CD4-positive, CD25-positive, alpha-beta regulatory T cell (primary cell): ENCODE measurements at regions not wholly inside any gene's neighbourhood (a gene's known extent, or its start where the extent isn't known, plus 50 kb on each side); places are given as distances from the start of the nearest gene placed in this dataset.

Experiments used
- ATAC-seq, 2 donors: fragments of 150-1000 bp; cut with Tn5 transposase; one replicate each; pipeline ENCODE4 v1.10.0; 2021; ENCODE audit warnings: low read depth in 2 of 2, moderate number of reproducible peaks in 2 of 2, moderate library complexity in 1 of 2
- DNase-seq, 3 donors: peaks; one replicate each; pipeline versions ENCODE4 v3.0.0 to v3.0.0-alpha.2; 2012 to 2022; ENCODE audit warnings: mixed read lengths in 1 of 3
- H3K27ac ChIP-seq: one replicate; pipeline ENCODE4 v1.7.0; 2013; ENCODE audit warnings: mild to moderate bottlenecking, low read length; ENCODE audit not compliant: insufficient read depth, poor library complexity, severe bottlenecking
- H3K27me3 ChIP-seq: one replicate; pipeline ENCODE4 v1.7.0; 2013; ENCODE audit warnings: low read length; ENCODE audit not compliant: control insufficient read depth, insufficient read depth
- H3K36me3 ChIP-seq: one replicate; pipeline ENCODE4 v1.7.0; 2013; ENCODE audit warnings: mild to moderate bottlenecking, low read length, moderate library complexity; ENCODE audit not compliant: control insufficient read depth, insufficient read depth
- H3K4me1 ChIP-seq: 2 replicates; pipeline ENCODE4 v1.7.0; 2013; ENCODE audit warnings: mild to moderate bottlenecking, low read length; ENCODE audit not compliant: insufficient read depth, control insufficient read depth, poor library complexity, severe bottlenecking
- H3K4me3 ChIP-seq: one replicate; pipeline ENCODE4 v1.7.0; 2013; ENCODE audit warnings: low read depth, mild to moderate bottlenecking, low read length, moderate library complexity
- H3K9me3 ChIP-seq, 2 experiments: 1 replicate in 1 of 2; 2 replicates in 1 of 2; pipeline ENCODE4 v1.7.0; 2013; ENCODE audit warnings: low read length in 2 of 2, mild to moderate bottlenecking in 1 of 2, moderate library complexity in 1 of 2; ENCODE audit not compliant: control insufficient read depth in 2 of 2
- H3K27ac Mint-ChIP-seq, 3 donors: one replicate each; pipeline ENCODE4 v1.8.0; 2020 to 2022; ENCODE audit warnings: mild to moderate bottlenecking in 3 of 3, mixed read lengths in 3 of 3, moderate library complexity in 2 of 3
- H3K27me3 Mint-ChIP-seq: one replicate; pipeline ENCODE4 v1.8.0; 2022; ENCODE audit warnings: mild to moderate bottlenecking, mixed read lengths
- H3K36me3 Mint-ChIP-seq: one replicate; pipeline ENCODE4 v1.8.0; 2020; ENCODE audit warnings: mixed read lengths
- H3K4me1 Mint-ChIP-seq, 4 donors: one replicate each; pipeline ENCODE4 v1.8.0; 2020 to 2022; ENCODE audit warnings: mixed read lengths in 4 of 4, mild to moderate bottlenecking in 1 of 4
- H3K4me3 Mint-ChIP-seq, 4 donors: one replicate each; pipeline ENCODE4 v1.8.0; 2020 to 2022; ENCODE audit warnings: mild to moderate bottlenecking in 4 of 4, mixed read lengths in 4 of 4, moderate library complexity in 3 of 4
- H3K9me3 Mint-ChIP-seq, 7 donors: one replicate each; pipeline ENCODE4 v1.8.0; 2020 to 2022; ENCODE audit warnings: mixed read lengths in 7 of 7, mild to moderate bottlenecking in 3 of 7, moderate library complexity in 2 of 7

- Mint-ChIP-seq H3K4me1 (no peaks in the 10 kb centered on the region), H3K27me3 (peaks cover 15% of the 10 kb centered on the region), H3K36me3 (no peaks in the 10 kb centered on the region), H3K27ac (peak overlapping the region in 1 of 3 donors; percentile 67), H3K4me3 (no peak overlapping the region), H3K9me3 (peaks cover 4 to 14% (median 12%) of the 10 kb centered on the region in 7 donors)
- Histone ChIP-seq H3K9me3 (peaks cover 0 to 5% of the 10 kb centered on the region in 2 experiments), H3K36me3 (no peaks in the 10 kb centered on the region), H3K4me1 (no peaks in the 10 kb centered on the region), H3K27me3 (peaks cover 3% of the 10 kb centered on the region), H3K4me3 (no peak overlapping the region), H3K27ac (no peak overlapping the region)
- ATAC-seq, result no peak
- DNase-seq, result no peak
Observed at GRCh38 chr1:94362466-94363058, 55.6 kb upstream of the ABCD3 start.

GRCh38 chr1:94358630-94359599 is 59.3 kb upstream of the ABCD3 start:
- H3K27ac Mint-ChIP-seq, result no peak overlapping the region
- H3K4me3 ChIP-seq, result no peak overlapping the region
- ATAC-seq, result no peak

GRCh38 chr1:94357661-94358060 is 60.5 kb upstream of the ABCD3 start:
- Mint-ChIP-seq H3K27ac (no peak overlapping the region), H3K9me3 (peaks cover 1 to 7% (median 4%) of the 10 kb centered on the region in 7 donors), H3K36me3 (no peaks in the 10 kb centered on the region), H3K4me3 (no peak overlapping the region), H3K27me3 (peaks cover 9% of the 10 kb centered on the region), H3K4me1 (no peaks in the 10 kb centered on the region)
- Histone ChIP-seq H3K9me3 (peaks cover 0 to under 1% of the 10 kb centered on the region in 2 experiments), H3K27ac (no peak overlapping the region), H3K27me3 (peaks cover 7% of the 10 kb centered on the region), H3K4me3 (no peak overlapping the region), H3K4me1 (no peaks in the 10 kb centered on the region), H3K36me3 (no peaks in the 10 kb centered on the region)
- ATAC-seq (no peak), DNase-seq (no peak)

More at GRCh38 chr1:94358630-94359599, 59.3 kb upstream of the ABCD3 start:
- Histone ChIP-seq H3K9me3 (peaks cover 0 to 5% of the 10 kb centered on the region in 2 experiments), H3K27me3 (peaks cover 7% of the 10 kb centered on the region), H3K36me3 (no peaks in the 10 kb centered on the region), H3K4me1 (no peaks in the 10 kb centered on the region), H3K27ac (no peak overlapping the region)
- no peak overlapping the region for H3K4me3 Mint-ChIP-seq
- no peaks in the 10 kb centered on the region for H3K4me1 Mint-ChIP-seq
- DNase-seq, result no peak
- no peaks in the 10 kb centered on the region for H3K36me3 Mint-ChIP-seq
- H3K27me3 Mint-ChIP-seq, result peaks cover 9% of the 10 kb centered on the region
- H3K9me3 Mint-ChIP-seq, result peaks cover 2 to 11% (median 7%) of the 10 kb centered on the region in 7 donors

- no peak overlapping the region for H3K27ac ChIP-seq
- DNase-seq (no peak), ATAC-seq (no peak)
- peaks cover 7% of the 10 kb centered on the region for H3K27me3 ChIP-seq
- H3K9me3 ChIP-seq, result no peaks in the 10 kb centered on the region
- peaks cover 17% of the 10 kb centered on the region for H3K27me3 Mint-ChIP-seq
- no peaks in the 10 kb centered on the region for H3K36me3 Mint-ChIP-seq
- no peak overlapping the region for H3K4me3 Mint-ChIP-seq
- no peak overlapping the region for H3K4me3 ChIP-seq
- no peaks in the 10 kb centered on the region for H3K4me1 Mint-ChIP-seq
- H3K9me3 Mint-ChIP-seq, result peaks cover 0 to 1% (median 0%) of the 10 kb centered on the region in 7 donors
- H3K4me1 ChIP-seq, result no peaks in the 10 kb centered on the region
- no peak overlapping the region for H3K27ac Mint-ChIP-seq
- H3K36me3 ChIP-seq, result no peaks in the 10 kb centered on the region
Observed at GRCh38 chr1:94355485-94355980, 62.7 kb upstream of the ABCD3 start.

GRCh38 chr1:94351481-94351880 is 66.7 kb upstream of the ABCD3 start:
- Histone ChIP-seq H3K4me1 (no peaks in the 10 kb centered on the region), H3K27ac (no peak overlapping the region), H3K36me3 (no peaks in the 10 kb centered on the region), H3K9me3 (no peaks in the 10 kb centered on the region), H3K4me3 (no peak overlapping the region), H3K27me3 (peaks cover 4% of the 10 kb centered on the region)
- ATAC-seq, result no peak
- Mint-ChIP-seq H3K27me3 (peaks cover 26% of the 10 kb centered on the region), H3K27ac (no peak overlapping the region), H3K4me1 (no peaks in the 10 kb centered on the region), H3K36me3 (no peaks in the 10 kb centered on the region), H3K4me3 (no peak overlapping the region), H3K9me3 (peaks cover 0 to 3% (median 0%) of the 10 kb centered on the region in 7 donors)
- DNase-seq, result no peak

- no peaks in the 10 kb centered on the region for H3K9me3 ChIP-seq
- H3K4me1 ChIP-seq, result no peaks in the 10 kb centered on the region
- DNase-seq, result no peak
- H3K27ac Mint-ChIP-seq, result no peak overlapping the region
- H3K36me3 Mint-ChIP-seq, result no peaks in the 10 kb centered on the region
- ATAC-seq, result no peak
- no peaks in the 10 kb centered on the region for H3K36me3 ChIP-seq
- no peaks in the 10 kb centered on the region for H3K4me1 Mint-ChIP-seq
- H3K4me3 Mint-ChIP-seq, result no peak overlapping the region
- H3K4me3 ChIP-seq, result no peak overlapping the region
- peaks cover 0 to 3% (median 0%) of the 10 kb centered on the region in 7 donors for H3K9me3 Mint-ChIP-seq
- H3K27ac ChIP-seq, result no peak overlapping the region
- H3K27me3 ChIP-seq, result peaks cover under 1% of the 10 kb centered on the region
- peaks cover 26% of the 10 kb centered on the region for H3K27me3 Mint-ChIP-seq
Observed at GRCh38 chr1:94350350-94350924, 67.8 kb upstream of the ABCD3 start.

- Mint-ChIP-seq H3K27me3 (peaks cover 22% of the 10 kb centered on the region), H3K4me3 (no peak overlapping the region), H3K27ac (no peak overlapping the region), H3K4me1 (no peaks in the 10 kb centered on the region), H3K9me3 (peaks cover 0 to 3% (median 0%) of the 10 kb centered on the region in 7 donors), H3K36me3 (no peaks in the 10 kb centered on the region)
- Histone ChIP-seq H3K4me1 (no peaks in the 10 kb centered on the region), H3K36me3 (no peaks in the 10 kb centered on the region), H3K4me3 (no peak overlapping the region), H3K27me3 (no peaks in the 10 kb centered on the region), H3K27ac (no peak overlapping the region), H3K9me3 (no peaks in the 10 kb centered on the region)
- no peak for ATAC-seq
- DNase-seq, result no peak
Observed at GRCh38 chr1:94349853-94350252, 68.3 kb upstream of the ABCD3 start.
